Ovary (tissue), 7 donors: ENCODE measurements at regions not wholly inside any gene's neighbourhood (a gene's known extent, or its start where the extent isn't known, plus 50 kb on each side); places are given as distances from the start of the nearest gene placed in this dataset.

ENCODE experiments used
- DNase-seq, 5 donors: peaks; one replicate each; pipeline ENCODE4 v3.0.0-alpha.2; 2019 to 2020
- H3K27ac ChIP-seq, 2 donors: fragments of 200-600 bp; one replicate each; pipeline versions ENCODE4 v1.5.1 to v1.8.0; 2019 to 2022
- H3K27me3 ChIP-seq: fragments of 200-600 bp; one replicate; pipeline ENCODE4 v1.8.0; 2022
- H3K36me3 ChIP-seq: fragments of 200-600 bp; sonication (generic); one replicate; pipeline ENCODE4 v1.5.1; 2019
- H3K4me1 ChIP-seq: one replicate; pipeline ENCODE4 v1.8.1; 2013; ENCODE audit warnings: mild to moderate bottlenecking, moderate library complexity; ENCODE audit not compliant: insufficient read depth
- H3K4me3 ChIP-seq: fragments of 200-600 bp; sonication (generic); one replicate; pipeline ENCODE4 v1.5.1; 2017
- H3K9me3 ChIP-seq, 2 donors: fragments of 200-600 bp in 1 of 2; sonication (generic) in 1 of 2; one replicate each; pipeline versions ENCODE4 v1.5.1 to v1.8.1; 2013 to 2019; ENCODE audit warnings: mild to moderate bottlenecking in 1 of 2, moderate library complexity in 1 of 2
- EP300 ChIP-seq: sonication (generic); formaldehyde crosslinking; IDR thresholded peaks from one replicate; pipeline ENCODE4 v1.6.1; 2017; ENCODE audit warnings: antibody characterized with exemption
- POLR2A ChIP-seq: fragments of 450-650 bp; IDR thresholded peaks from one replicate; pipeline ENCODE4 v1.6.1; 2017; ENCODE audit warnings: antibody characterized with exemption, mild to moderate bottlenecking, moderate library complexity
- WGBS, 3 donors: extraction: QIAGEN DNeasy Blood & Tissue Kit in 1 of 3; methylation state at CpG; one replicate each; pipeline versions ENCODE4 v1.1.5 to v1.1.7; 2013 to 2017; 5-methylcytosine and 5-hydroxymethylcytosine counted together
- intact Hi-C, 4 donors: fragments of 100-400 bp; cut with DNase I; formaldehyde crosslinking; loops; one replicate each; pipeline versions ENCODE4 v1.11.0 to v1.15.1; 2022 to 2023
- TF ChIP-seq, protein P1 (sequence below), 3 donors: fragments of 450-650 bp in 2 of 3; fragments of 200-600 bp in 1 of 3; IDR thresholded peaks; one replicate each; pipeline versions ENCODE4 v1.5.1 to v1.8.0; 2016 to 2022; ENCODE audit warnings: antibody characterized with exemption in 3 of 3, mild to moderate bottlenecking in 1 of 3
- donor health status: DM: no; HTN: no; CAD: no; lungs with moderate emphysema.
- donor health status: DM: no; HTN: no; CAD: no.
- donor health status: Bipolar disorder and iron deficiency.
- donor health status: DM: no; HTN: no; CAD: no.
- donor health status: DM: yes; HTN: yes; CAD: no.

DNA sequence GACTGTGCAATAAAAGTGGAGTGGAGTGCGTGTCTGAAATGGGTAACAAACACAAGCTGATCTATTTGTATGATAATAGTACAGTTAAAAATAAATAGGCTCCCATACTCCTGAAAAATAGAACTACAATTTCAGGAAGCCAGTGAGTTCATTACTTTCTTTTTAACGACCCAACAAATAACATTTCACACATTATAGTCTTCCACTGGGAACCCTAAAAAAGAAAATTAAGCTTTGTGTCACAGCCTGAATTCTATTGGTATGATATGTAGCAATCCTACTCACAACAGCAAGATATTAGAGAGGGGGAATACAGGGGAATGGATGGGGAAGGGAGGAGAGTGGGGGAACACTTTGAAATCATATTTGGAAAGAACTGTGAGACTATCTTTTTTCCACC lies 156.9 kb upstream of the CNTN3 start:
- Histone ChIP-seq H3K27ac (no peak overlapping the region), H3K9me3 (no peaks in the 10 kb centered on the region), H3K36me3 (no peaks in the 10 kb centered on the region), H3K27me3 (no peaks in the 10 kb centered on the region), H3K4me3 (no peak overlapping the region), H3K4me1 (no peaks in the 10 kb centered on the region)
- DNase-seq: no peak
- no peak for TF ChIP-seq POLR2A
- TF ChIP-seq EP300: no peak
- TF ChIP-seq, protein P1, sequence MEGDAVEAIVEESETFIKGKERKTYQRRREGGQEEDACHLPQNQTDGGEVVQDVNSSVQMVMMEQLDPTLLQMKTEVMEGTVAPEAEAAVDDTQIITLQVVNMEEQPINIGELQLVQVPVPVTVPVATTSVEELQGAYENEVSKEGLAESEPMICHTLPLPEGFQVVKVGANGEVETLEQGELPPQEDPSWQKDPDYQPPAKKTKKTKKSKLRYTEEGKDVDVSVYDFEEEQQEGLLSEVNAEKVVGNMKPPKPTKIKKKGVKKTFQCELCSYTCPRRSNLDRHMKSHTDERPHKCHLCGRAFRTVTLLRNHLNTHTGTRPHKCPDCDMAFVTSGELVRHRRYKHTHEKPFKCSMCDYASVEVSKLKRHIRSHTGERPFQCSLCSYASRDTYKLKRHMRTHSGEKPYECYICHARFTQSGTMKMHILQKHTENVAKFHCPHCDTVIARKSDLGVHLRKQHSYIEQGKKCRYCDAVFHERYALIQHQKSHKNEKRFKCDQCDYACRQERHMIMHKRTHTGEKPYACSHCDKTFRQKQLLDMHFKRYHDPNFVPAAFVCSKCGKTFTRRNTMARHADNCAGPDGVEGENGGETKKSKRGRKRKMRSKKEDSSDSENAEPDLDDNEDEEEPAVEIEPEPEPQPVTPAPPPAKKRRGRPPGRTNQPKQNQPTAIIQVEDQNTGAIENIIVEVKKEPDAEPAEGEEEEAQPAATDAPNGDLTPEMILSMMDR (IDR thresholded peaks at IDR 0.05): no peak
- intact Hi-C loops: no loop called here
- 79 to 86% (median 83%) methylated on average over 2 of the region's 2 CpGs for WGBS, 3 donors

DNA sequence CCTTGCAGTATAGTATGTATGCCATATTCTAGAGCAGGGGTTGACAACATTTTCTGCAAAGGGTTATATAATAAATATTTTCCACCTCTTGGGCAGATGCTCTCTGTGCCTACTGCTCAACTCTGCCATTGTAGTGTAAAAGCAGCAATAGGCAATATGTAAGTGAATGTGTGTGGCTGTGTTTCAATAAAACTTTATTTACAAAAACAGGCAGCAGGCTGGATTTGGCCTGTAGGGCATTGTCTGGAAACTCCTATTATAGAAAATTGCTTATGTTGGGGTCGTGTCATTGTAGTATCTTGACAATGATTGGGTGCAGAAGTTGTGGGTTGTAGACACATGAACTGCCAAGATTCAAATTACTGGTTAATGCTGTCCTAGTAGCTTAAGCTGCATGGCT lies 153.6 kb upstream of the CNTN3 start:
- no peaks in the 10 kb centered on the region for H3K9me3 ChIP-seq
- no peak overlapping the region for H3K27ac ChIP-seq
- H3K4me3 ChIP-seq: no peak overlapping the region
- 55 to 70% (median 69%) methylated on average over 1 of the region's 1 CpG for WGBS, 3 donors
- no peaks in the 10 kb centered on the region for H3K27me3 ChIP-seq
- TF ChIP-seq EP300 (no peak), POLR2A (no peak)
- TF ChIP-seq, protein P1 (IDR thresholded peaks at IDR 0.05): no peak
- no peak for DNase-seq
- H3K4me1 ChIP-seq: no peaks in the 10 kb centered on the region
- no peaks in the 10 kb centered on the region for H3K36me3 ChIP-seq
- intact Hi-C loops: no loop called here

DNA sequence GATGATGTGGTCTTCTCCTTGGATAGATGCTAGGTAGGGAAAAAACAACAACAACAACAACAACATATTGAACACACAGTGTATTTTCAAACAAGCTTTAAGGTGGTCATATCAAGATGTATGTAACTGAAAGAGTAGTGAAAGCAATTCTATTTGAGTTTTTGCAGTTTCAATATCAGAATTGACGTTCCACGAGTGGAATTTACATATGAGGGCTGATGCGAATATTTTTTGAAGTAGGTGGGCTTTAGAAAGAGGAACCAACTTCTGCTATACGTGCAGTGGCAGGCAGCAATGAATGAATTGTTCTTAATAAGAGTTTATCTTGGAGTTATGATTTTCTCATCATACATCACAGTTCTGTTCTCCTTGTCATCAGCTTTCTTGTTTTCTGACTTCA lies 151.9 kb upstream of the CNTN3 start:
- Histone ChIP-seq H3K36me3 (no peaks in the 10 kb centered on the region), H3K9me3 (no peaks in the 10 kb centered on the region), H3K27me3 (no peaks in the 10 kb centered on the region), H3K4me3 (no peak overlapping the region), H3K4me1 (no peaks in the 10 kb centered on the region), H3K27ac (no peak overlapping the region)
- DNase-seq: no peak
- no peak for TF ChIP-seq POLR2A
- intact Hi-C loops: no loop called here
- 85 to 86% (median 86%) methylated on average over 4 of the region's 4 CpGs for WGBS, 3 donors

DNA sequence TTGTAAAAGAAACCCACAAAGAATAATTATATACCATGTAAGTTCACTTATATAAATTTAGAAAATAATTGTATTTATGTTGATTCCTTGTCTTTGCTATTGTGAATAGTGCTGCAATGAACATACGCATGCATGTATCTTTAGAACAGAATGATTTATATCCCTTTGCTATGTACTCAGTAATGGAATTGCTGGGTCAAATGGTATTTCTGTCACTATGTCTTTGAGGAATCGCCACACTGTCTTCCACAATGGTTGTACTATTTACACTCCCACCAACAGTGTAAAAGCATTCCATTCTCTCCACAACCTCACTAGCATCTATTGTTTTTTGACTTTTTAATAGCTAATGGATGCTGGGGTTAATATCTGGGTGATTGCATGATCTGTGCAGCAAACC lies 149.4 kb upstream of the CNTN3 start:
- DNase-seq: no peak
- intact Hi-C loops: no loop called here
- no peaks in the 10 kb centered on the region for H3K27me3 ChIP-seq
- no peaks in the 10 kb centered on the region for H3K9me3 ChIP-seq
- no peaks in the 10 kb centered on the region for H3K36me3 ChIP-seq
- H3K27ac ChIP-seq: no peak overlapping the region
- no peaks in the 10 kb centered on the region for H3K4me1 ChIP-seq
- no peak overlapping the region for H3K4me3 ChIP-seq
- TF ChIP-seq EP300: no peak
- TF ChIP-seq, protein P1 (IDR thresholded peaks at IDR 0.05): no peak
- no peak for TF ChIP-seq POLR2A
- WGBS, 3 donors: 81 to 87% (median 84%) methylated on average over 2 of the region's 2 CpGs

DNA sequence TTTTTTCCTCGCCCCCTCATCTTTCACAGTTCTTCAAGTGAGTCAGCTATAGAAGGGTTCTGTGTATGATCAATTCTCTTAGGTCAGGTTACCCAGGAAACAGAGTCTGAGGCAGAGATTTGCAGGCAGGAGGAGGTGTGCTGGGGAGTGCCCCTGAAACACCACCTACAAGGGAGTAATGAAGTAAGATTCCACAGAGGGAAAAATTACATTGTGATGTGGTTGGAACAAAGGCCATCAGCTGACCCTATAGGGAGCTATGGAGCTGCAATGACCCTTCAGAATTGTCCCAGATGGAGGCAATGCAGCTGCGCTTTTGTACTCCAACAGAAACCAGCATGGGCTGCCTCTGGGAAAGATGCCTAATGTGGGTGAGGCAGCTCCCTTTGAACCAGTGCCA lies 142.2 kb upstream of the CNTN3 start:
- Histone ChIP-seq H3K4me3 (no peak overlapping the region), H3K27me3 (no peaks in the 10 kb centered on the region), H3K36me3 (no peaks in the 10 kb centered on the region), H3K9me3 (no peaks in the 10 kb centered on the region), H3K27ac (no peak overlapping the region), H3K4me1 (no peaks in the 10 kb centered on the region)
- WGBS, 3 donors: 80 to 88% (median 84%) methylated on average over 2 of the region's 2 CpGs
- TF ChIP-seq POLR2A (no peak), EP300 (no peak)
- TF ChIP-seq, protein P1 (IDR thresholded peaks at IDR 0.05): no peak
- DNase-seq: no peak
- intact Hi-C loops: no loop called here
